Stimulated activated CD4-positive, alpha-beta T cell treated with anti-CD3 and anti-CD28 coated beads, TNF-alpha, amount 100 ng/mL, for 48 hours (primary cell): ENCODE measurements at regions not wholly inside any gene's neighbourhood (a gene's known extent, or its start where the extent isn't known, plus 50 kb on each side); places are given as distances from the start of the nearest gene placed in this dataset.
"Not testable (repeated sequence)": the region's sequence is repeated elsewhere in the genome, so short reads cannot be mapped to it uniquely, and the experiment has no call there.

Experiments used
- DNase-seq, 3 donors: peaks; one replicate each; pipeline ENCODE4 v3.0.0-alpha.2; 2020; ENCODE audit warnings: low read depth in 3 of 3

DNA sequence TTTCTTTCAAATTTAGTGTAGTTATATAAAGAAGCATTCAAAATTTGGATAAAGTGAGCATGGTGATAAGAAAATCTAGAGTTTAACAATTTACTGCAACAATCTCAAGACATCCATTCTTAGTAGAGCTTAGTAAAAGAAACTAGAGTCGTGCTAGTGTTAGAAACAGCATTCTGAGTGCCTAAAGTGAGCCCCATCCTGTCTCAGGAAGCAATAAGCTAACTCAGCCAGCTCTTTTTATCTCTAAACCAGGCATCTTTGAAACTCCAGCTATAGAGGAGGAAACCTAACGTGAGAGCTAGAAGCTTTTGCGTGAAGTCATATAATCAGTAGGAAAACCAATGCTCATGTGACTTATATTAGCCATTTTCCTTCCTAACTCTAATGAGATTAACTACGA lies 1187.1 kb upstream of the EPHA6 start:
- no peak for DNase-seq

DNA sequence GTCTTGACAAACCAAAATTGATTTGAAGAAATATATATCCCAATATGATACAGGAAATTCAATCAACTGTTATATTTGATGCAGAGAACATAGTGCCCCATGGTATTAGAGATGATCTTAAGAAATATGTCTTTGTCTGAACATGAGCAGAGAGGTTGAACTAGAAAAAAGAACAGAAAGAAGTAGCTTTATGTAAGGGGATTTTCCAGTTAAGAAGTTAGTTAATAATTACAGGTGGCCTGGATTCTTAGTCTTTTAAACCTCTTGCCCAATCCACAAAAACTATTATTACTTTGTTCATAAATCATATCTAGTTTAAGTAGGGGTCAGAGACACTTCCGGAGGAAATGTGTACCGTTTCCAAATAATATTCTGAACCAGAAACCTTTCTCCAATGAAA lies 1186.7 kb upstream of the EPHA6 start:
- no peak for DNase-seq

DNA sequence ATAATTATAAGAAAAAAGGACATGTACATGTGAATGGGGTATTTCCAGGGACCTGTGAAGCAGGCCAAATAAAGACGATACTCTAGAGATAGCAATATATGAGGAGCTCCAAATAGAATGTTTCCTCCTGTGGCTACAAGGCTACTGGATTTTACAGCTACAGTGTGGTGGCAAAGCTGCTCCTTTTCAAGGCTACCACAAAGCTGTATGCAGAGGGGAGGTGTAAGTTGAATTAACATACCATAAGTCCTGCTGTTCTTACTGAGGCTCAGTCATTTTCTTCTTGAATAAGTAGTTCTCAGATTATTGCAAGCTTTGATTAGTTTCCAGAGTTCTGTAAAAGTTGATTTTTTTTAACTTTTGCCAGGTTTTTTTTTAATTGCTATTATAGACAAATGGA lies 1184.6 kb upstream of the EPHA6 start:
- no peak for DNase-seq

DNA sequence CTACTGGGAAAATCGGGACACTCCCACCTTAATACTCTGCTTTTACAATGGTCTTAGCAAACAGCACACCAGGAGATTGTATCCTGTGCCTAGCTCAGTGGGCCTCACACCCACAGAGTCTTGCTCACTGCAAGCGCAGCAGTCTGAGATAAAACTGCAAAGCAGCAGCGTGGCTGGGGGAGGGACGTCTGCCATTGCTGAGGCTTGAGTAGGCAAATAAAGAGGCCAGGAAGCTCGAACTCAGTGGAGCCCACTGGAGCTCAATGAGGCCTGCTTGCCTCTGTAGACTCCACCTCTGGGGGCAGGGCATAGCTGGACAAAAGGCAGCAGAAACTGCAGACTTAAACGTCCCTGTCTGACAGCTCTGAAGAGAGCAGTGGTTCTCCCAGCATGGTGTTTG lies 1169.1 kb upstream of the EPHA6 start:
- no peak for DNase-seq

- DNase-seq, result no peak
Measured at GRCh38 chr3:95654570-95655362, 1159.6 kb upstream of the EPHA6 start.

GRCh38 chr3:95655363-95655986 lies 1158.9 kb upstream of the EPHA6 start:
- no peak for DNase-seq

GRCh38 chr3:95670765-95671164 lies 1143.6 kb upstream of the EPHA6 start:
- no peak for DNase-seq

GRCh38 chr3:95673215-95673614 lies 1141.2 kb upstream of the EPHA6 start:
- no peak for DNase-seq

GRCh38 chr3:95705786-95706418 lies 1108.5 kb upstream of the EPHA6 start:
- no peak for DNase-seq

DNA sequence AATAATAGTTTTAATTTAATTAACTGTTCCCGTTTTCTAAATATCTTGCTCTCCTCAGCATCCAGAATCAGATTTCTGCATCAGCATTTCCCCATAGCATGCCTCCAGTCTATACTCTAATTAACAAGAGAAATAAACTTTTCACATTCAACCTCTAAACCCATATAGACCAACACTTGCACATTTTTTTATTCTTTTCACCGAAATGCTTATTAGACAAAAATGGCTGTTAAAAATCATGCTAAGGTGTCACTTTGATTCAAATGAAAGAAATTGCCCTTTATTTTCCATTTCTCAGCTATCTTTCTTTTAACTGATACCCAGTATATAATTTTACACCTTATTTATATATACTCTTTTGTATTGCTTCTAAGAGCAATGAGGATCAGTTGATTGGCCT lies 1107.1 kb upstream of the EPHA6 start:
- DNase-seq, result no peak

- no peak for DNase-seq
Measured at GRCh38 chr3:95710684-95711083, 1103.7 kb upstream of the EPHA6 start.

DNA sequence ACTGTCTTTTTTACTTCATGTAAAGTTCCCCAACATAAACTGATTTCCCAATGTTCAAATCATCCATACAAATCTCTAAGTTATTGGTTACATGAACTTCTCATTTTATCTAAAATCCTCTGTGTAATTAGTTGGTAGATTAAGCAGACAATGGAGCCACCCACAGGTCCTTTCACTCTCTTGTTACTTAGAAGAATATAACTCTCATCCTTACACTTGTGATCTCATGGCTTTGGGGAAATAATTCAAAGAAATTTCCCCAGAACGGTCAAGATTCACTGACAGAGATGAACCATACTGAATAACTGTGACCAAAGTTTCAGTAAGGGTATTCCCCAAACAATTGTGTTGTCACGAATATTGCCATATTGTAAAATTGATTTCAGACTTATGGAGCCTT lies 1102.6 kb upstream of the EPHA6 start:
- DNase-seq, result no peak

DNA sequence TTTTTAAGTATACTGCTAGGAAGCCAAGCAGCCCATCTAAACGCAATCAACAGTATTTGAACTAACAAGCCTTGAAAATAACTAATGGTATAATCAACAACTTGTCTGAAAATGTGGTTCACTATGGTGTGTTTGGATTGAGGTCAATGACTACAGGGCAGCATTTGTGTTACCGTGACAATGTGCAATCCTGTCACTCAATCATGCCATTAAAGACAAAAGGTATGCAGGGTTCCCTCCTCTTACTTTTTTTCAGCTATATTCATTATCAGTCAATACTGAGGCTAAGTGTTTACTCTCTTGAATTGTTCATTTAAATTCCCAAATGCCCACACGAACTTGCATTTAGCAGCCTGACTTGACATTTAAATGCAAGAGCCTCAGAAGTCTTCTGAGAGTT lies 1099.3 kb upstream of the EPHA6 start:
- DNase-seq, result no peak

DNA sequence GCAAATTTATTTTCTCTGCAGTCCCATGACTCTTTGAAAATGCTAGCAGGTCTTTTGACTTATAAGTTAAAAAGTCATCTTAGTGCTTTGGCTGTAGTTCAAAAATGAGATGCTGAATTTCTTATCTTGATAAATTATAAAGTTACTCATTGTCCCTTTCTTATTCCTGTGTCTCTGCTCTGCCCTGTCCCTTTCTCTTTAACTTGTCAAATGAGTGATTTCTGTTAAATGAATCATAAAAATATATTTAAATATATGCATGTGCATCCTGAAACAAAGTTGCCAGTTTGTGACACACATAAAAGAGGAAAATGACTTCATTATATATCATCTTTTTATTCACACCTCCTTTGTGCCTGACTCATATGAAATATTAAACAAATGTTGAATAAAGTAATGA lies 1097.3 kb upstream of the EPHA6 start:
- DNase-seq, result no peak

- DNase-seq, result no peak
Measured at GRCh38 chr3:95718168-95718567, 1096.2 kb upstream of the EPHA6 start.

DNA sequence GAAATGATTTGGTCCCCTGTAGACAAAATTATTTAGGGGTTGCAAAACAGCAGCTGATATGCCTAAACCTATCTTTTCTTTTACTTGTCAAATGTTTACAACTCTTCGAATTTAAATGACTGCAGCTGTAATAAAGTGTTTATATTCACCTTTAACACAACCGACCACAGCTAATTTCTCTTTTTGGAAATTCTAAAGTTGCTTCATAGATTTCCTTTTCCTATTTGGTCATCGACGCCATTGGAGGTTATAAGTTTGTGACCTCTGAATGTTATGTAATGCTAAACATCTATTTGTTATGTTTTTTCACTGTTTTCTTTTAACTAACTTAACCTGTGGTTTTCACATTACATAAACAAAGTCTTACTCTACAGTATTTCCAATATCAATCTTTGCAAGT lies 1094.9 kb upstream of the EPHA6 start:
- DNase-seq, result no peak

GRCh38 chr3:95721938-95722337 lies 1092.5 kb upstream of the EPHA6 start:
- no peak for DNase-seq

DNA sequence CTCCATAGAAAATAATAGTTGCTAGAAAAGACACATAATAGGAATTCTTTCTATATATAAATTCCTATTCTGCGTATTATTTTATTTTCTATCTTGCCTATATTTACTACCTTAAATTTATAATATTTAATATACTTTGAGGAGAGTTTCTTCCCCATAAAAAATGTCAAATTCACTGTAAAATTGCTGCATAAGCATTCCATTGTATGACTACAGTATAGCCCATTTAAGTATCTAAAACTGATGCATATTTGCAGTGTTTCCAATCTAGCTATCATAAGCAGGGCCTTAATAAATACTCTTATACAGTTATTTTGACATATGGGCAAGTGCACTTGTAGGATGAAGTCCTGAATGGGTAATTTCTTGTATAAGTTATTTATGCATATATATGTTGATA lies 1088.6 kb upstream of the EPHA6 start:
- DNase-seq, result no peak

- DNase-seq, result no peak
Measured at GRCh38 chr3:95731753-95732152, 1082.6 kb upstream of the EPHA6 start.

GRCh38 chr3:95733336-95733735 lies 1081.1 kb upstream of the EPHA6 start:
- no peak for DNase-seq

- DNase-seq, result no peak
Measured at GRCh38 chr3:95738045-95738444, 1076.3 kb upstream of the EPHA6 start.

DNA sequence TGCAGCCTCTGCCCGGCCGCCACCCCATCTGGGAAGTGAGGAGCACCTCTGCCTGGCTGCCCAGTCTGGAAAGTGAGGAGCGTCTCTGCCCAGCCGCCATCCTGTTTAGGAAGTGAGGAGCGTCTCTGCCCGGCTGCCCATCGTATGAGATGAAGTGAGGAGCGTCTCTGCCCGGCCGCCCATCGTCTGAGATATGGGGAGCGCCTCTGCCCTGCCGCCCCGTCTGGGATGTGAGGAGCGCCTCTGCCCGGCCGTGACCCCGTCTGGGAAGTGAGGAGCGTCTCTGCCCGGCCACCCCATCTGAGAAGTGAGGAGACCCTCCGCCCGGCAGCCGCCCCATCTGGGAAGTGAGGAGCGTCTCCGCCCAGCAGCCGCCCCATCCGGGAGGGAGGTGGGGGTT lies 1069.5 kb upstream of the EPHA6 start:
- not testable (repeated sequence) for DNase-seq

- no peak for DNase-seq
Measured at GRCh38 chr3:95750097-95750496, 1064.3 kb upstream of the EPHA6 start.
